Activated CD4-positive, alpha-beta T cell treated with anti-CD3 and anti-CD28 coated beads for 48 hours (primary cell): ENCODE measurements at regions not wholly inside any gene's neighbourhood (a gene's known extent, or its start where the extent isn't known, plus 50 kb on each side); places are given as distances from the start of the nearest gene placed in this dataset.
"Not testable (repeated sequence)": the region's sequence is repeated elsewhere in the genome, so short reads cannot be mapped to it uniquely, and the experiment has no call there.

Experiments used
- DNase-seq: peaks from one replicate; pipeline ENCODE4 v3.0.0-alpha.2; 2020

DNA sequence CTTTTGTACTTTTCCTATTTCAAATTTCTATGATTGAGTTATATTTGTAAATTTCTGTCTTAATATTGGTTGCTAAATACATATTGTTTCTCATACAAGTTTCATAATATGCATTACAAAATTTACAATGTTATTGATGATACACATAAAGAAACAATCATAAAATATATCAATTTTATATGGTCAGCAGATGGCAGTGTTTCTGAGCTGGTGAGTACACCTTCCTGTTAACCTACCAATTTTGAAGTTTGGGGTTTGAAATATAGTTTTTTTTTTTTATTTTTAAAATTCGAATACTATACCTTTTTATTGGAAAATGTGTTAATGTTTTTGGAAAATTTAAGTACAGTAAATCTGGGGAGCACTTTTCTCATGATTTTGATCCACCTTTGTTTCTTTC, 1953.1 kb upstream of the ADGRL3 start:
- no peak for DNase-seq

DNA sequence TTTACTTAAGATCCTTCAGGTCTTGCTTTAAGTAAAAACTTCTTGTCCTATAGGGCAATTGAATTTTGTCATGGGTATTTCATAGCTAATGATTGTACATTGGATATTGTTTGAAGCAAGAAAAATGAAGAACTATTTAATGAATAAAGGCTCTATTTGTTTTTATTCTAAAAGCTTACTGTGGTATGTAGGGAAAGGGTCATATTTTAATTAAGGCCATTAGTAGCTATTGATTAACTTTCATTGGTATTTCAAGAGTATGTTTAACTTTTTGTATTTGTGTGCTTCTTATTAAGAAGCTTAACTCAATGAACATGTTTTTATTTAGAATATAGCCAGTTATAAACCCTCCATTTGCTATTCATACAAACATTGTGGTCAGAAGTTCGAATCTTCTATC, 1951.8 kb upstream of the ADGRL3 start:
- no peak for DNase-seq

DNA sequence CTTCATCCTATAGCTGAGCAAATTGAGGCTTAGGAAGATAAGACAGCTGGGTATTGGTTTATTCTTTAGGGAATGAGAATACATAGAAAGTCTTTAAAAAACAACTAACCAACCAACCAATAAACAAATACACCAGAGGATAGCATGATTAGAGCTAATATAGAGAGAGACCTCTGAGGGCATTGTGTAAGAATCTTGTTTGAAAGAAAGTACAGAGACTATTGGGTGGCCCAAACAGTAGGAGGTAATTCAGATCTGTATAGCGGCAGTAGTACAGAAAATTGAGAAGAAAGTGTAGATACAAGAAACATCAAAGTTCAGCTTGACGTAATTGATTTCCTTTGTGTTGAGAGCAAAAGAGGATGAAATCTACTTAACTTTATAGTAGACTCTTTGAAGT, 1951.0 kb upstream of the ADGRL3 start:
- DNase-seq = no peak

DNA sequence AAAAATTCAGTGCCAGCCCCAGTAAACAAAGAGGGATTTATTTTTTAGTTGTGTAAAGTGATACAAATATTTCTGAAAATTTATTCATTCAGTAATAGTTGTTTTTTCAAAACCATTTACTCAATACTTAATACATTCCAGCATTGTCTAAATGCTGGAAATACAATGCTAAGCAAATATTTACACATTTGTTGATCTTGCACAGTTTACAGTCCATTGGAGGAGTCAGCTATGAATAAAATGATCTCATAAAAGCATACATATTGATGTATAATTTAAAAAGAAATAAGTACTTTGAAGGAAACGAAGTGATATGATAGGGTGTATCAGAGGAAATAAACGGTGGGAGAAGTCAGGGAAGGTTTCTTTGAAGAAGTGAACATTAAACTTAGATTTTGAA, 1942.1 kb upstream of the ADGRL3 start:
- DNase-seq = no peak

DNA sequence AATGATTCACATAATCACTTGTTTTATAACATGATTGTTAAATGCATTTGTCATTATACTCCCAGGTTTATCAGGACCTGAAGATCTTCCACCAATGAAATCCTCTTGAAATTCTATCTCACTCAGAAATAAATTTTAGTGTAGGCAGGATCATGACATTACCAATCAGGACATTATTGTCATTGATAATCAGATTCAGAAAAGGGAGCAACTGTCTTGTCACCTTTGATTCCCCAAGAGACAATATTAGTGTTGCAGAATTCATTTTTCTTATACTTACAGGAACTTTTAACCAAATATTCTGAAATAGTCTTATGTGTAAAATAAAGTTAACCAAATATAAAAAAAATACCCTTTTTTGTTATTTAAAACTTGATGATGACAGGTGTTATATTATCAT, 1892.5 kb upstream of the ADGRL3 start:
- DNase-seq = no peak

DNA sequence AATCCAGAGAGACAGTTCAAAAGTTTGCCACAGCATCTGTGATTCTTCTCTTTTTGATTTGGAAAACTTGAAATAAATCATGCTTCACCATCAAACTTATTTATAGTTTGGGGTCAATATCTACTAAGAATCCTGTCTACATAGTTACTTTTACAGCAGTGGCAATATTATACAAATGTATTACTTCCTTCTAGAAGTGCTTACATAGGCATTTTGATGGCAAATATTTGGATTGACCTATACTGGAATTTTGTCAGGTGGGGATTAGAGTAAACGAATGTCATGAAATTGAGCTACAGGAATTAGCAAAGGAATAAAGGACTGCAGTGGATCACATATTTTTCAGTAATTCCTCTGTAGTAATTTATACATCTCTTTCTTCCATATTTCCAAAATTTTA, 1885.5 kb upstream of the ADGRL3 start:
- no peak for DNase-seq

DNA sequence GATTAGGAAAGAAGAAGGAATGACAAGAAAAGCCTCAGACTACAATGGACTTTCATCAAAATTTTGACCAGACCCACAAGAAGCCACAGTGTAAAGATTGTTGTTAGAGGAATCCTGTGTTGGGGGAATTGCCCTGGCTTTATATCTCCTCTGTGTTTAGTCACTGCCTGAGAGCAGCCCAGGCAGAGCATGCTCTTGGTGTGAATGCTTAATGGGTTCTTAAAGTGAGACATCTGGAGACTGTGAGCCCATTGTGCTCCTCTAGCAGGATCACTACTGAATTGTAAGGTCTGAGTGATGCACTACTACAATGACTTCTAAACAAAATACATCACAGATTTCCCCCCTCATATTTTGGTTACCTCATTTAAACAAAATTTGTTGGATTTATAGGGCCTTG, 1860.5 kb upstream of the ADGRL3 start:
- DNase-seq = no peak

DNA sequence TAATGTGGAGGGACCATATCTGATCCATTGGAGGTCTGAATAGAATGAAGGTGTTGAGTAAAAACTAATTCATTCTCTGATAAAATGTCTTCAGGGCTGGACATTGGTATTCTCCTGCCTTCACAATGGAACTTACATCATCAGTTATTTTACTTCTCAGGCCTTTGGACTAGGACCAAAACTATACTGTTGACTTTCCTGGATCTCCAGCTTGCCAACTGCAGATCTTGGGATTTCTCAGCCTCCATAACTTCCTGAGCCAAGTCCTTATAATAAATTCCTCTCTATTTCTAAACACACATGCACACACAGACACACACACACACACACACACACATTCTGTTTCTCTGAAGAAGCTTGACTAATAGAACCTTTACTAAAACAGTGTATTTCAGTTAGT, 1858.6 kb upstream of the ADGRL3 start:
- DNase-seq = no peak

DNA sequence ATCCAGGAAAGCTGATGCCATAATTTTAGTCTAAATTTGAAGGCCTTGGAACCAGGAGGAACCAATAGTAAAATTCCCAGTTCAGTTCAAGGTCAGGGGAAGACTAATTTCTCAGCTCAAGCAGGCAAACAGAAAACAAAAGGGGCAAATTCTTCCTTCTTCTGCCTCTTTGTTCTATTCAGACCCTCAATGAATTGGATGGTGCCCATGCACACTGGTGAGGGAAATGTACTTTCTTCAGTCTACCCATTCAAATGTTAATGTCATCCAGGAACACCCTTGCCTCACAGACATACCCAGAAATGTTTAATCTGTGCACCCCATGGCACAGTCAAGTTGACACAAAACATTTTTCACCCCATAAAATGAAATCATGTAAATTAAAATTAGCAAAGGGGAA, 1851.2 kb upstream of the ADGRL3 start:
- DNase-seq = no peak

DNA sequence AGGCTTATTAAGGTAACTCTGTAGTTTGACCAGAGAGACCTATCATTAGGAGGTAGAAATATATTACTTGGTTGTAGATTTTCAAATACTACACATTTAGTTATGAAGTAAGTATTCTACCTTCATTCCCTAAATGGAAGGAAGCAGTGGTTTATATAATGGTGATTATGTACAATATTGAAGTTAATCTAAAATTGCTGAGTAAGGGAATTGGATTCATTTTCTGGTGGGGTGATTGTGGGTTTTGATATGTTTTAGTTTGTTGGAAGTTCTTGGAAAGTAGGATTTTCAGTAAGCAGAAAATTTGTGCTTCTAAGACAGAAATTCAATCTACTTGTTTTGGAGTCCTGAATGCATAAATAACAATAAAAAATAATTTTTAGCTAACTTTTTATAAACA, 1830.9 kb upstream of the ADGRL3 start:
- DNase-seq = no peak

DNA sequence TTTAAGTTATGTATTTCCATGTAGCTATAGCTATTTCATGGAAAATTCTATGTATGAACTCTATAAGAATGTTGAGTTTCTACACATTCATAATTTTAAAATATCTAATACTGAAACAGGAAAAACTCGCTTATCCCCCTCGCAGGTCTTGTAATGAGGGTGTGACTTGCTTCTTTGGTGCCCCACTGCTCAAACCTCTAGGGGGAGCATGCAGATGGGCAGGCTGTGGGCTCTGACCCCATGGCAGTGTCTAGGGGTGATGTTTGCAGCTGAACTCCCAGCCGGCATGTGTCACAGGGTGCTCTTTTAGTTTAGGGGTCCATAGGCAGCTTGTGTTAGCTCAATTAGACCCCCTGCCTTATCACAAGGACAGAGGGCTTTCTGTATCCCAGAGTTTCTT, 1825.7 kb upstream of the ADGRL3 start:
- DNase-seq = no peak

DNA sequence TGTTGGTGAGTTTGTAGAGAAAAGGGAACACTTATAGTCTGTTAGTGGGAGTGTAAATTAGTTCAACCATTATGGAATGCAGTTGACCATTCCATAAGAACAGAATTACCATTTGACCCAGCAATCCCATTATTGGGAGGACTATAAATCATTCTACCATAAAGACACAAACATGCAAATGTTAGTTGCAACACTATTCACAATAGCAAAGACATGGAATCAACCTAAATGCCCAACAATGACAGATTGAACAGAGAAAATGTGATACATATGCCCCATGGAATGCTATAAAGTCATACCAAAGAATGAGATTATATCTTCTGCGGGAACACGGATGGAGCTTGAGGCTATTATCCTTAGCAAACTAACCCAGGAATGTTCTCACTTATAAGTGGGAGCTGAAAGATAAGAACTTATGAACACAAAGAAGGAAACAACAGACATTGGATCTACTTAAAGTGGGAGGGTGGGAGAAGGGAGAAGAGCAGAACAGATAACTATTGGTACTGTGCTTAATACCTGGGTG, 1819.2 kb upstream of the ADGRL3 start:
- no peak for DNase-seq

DNA sequence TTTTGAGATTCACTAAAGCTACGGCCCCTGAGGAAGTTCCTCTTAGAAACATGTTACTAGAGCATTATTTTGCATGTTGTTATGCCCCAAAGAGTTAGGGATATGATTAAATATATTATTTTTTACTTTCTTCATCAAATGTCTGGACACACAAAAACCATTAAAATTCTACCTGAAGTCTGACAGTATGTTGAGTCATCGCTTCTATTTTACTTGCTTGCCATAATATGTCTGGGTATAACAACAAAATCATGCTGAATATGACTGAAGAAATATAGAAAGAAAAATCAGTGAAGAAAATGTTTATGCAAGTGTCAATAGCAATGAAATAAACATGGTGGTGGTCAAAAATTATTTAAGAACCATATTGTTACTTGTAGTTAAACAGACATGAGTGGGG, 1818.5 kb upstream of the ADGRL3 start:
- DNase-seq = no peak

DNA sequence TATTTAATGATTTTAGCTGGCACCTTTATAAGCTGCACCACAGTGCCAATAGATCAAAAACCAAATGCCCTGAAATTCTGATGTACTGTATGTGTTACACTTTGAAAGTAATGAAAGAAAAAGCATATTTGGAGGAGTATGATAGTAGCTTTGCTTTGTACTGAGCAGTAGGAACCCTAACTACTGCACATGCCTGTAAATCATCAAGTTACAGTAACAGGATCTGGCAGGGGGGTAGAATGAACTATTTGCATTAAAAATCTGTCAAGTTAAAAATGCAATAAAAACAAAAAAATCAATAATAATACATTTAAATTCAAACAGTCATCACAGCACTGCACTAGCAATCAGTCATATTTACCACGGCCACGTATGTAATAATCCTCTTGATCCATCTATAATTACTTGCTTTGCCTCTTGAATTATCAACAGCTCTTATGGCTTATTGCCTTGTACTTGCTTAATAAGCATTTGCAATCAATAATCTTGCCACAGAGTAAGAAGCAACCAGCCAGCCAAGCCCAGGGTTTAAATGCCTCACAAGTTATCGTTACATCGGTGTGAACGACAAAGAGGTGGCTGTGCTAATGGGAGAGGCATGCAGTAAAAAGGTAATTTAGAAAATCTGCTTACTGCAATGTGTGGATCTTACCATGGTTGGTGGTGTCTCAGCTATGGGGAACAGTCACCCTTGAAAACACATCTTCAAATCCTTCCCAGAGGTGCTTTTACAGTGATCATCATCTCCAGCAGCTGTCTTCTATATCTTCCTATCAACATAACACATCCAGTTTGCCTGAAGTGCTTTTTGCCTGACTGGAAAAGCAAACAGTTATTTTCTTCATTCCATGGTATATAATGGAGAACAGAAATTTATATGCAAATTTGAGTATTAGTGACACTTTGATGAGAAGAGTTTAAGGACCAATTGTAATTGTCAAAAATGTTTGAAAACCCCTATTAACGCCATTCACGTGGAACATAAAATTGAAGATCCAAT, 1812.1 kb upstream of the ADGRL3 start:
- DNase-seq = no peak

DNA sequence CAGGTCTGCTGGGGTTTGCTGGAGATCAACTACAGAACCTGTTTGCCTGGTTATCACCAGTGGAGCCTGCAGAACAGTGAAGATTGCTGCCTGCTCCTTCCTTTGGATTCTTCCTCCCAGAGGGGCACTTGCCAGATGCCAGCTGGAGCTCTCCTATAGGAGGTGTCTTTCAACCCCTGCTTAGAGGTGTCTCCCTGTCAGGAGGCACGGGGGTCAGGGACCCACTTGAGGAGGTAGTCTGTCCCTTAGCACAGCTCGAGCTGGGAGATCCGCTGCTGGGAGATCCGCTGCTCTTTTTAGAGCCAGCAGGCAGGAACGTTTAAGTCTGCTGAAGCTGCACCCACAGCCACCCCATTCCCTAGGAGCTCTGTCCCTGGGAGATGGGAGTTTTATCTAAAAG, 1806.3 kb upstream of the ADGRL3 start:
- DNase-seq = no peak

DNA sequence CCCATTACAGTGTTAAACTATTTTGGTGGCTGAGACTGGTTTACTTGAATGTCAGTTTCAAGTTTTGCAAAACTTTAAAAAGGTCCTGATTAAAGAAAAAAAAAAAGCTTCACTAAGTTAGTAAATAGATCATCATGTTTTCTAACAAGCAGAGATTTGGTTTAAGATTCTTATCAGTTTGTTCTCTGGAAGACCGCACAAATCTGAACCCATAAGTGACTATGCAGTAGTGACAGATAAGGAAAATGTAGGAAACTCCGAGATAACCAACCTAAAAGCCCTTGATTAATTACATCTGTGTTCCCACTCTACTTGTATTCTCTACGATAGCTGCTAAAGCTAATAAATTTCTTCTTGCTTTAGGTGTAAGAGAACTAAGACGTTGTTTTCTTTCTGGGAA, 1799.8 kb upstream of the ADGRL3 start:
- no peak for DNase-seq

DNA sequence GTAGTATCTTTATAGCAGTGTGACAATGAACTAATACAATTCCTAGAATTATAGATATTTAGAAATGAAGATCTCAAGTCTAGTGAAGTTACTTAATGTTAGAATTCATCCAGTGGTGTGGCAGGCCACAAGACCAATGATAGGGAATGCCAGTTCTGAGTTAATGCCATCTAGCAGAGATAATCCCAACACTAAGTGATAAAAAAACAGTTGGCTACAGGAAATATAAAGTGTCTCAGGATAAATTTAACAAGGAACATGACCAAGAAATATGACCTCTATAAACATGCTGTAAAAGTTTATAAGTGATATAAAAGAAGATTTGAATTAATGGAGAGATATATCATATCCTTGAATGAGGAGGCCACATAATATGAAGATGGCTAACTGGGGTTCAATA, 1790.5 kb upstream of the ADGRL3 start:
- no peak for DNase-seq

DNA sequence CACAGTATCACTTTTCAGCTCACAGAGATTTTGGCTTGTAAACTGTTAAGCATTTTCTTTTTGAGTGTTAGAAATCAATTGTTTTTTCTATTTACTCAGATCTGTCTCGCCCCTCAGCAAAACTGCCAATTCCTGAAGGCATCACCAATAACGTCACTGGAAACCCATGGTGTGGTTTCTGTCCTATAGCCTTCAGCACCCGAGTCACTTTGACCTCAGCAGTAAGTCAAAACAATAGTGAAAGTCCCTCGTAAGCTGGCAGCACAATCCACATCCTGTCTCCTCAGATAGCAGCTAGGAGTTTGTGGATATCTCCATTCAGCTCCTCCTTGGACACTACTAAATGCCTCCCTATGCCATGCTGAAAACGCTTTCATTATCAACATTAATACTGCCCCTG, 1787.4 kb upstream of the ADGRL3 start:
- no peak for DNase-seq

DNA sequence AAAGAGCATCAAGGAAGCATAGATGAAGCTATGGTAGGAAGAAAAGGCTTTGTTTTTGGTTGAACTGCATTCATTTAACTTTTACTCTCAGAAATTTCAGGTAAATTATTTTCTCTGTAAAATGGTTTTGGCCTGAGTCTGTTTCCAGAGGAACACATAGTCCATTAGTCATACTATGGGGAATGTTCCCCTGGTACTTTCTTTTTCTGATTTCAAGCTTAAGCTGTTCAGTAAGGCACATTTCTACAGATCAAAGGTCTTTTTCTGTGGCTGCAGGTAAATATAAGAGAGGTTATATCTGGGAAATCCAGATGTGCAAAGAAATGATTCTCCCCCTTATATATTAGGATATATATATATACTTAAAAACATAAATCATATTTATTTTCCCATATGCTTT, 1744.4 kb upstream of the ADGRL3 start:
- no peak for DNase-seq

DNA sequence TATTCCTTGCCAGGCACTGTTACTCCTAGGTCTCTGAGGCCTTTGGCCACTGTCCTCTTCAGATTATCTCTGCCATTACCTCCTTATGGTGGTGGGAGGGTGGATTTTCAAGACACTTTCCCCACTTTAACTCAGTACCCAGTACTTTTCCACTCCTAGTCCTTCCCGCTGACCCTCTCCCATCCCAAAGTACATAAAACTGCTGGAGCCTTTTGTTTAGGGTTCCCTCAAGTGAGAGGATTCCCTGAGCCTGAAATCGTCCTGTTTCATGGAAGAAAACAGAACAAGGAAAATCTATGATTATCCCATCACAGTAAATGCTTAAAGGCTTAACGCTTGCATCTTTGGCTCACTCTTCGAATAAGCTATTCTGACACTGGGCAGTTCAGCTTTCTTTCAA, 1742.5 kb upstream of the ADGRL3 start:
- no peak for DNase-seq

DNA sequence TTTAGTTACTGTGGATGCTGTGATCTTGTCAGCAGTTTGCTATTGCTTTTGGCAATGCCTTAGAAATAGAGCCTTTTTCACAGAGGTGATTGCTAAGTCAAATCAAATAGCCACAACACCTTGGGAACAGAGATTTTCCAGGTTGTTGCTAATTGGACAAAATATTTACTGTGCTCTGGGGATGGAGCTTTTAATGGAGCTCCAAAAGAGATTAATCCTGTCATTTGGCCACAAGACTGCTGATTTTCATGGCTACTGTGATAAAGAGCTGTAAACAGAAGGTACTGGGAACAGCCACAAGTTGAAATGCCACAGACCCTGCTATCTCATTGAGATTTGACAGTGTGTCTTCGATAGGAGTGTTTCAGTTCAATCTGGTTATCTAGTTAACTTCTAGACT, 1715.2 kb upstream of the ADGRL3 start:
- DNase-seq = no peak

DNA sequence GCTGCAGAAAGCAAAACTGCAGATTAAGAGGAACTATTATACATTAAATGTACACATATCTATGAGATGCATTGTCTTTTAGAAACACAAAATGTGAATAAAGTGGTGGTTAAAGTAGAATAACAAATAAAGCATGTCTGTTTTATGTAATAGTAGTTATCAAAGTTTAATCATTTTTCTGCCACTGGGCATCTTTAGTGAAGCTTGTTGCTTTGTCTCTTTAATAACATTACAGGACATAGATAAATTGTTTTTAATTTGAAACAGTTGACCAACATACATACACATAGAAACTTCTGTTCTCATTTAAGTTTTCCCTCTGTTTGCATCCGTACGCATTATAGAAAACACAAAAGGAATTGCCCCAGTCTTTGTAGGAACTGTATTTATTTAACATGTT, 1700.0 kb upstream of the ADGRL3 start:
- no peak for DNase-seq

DNA sequence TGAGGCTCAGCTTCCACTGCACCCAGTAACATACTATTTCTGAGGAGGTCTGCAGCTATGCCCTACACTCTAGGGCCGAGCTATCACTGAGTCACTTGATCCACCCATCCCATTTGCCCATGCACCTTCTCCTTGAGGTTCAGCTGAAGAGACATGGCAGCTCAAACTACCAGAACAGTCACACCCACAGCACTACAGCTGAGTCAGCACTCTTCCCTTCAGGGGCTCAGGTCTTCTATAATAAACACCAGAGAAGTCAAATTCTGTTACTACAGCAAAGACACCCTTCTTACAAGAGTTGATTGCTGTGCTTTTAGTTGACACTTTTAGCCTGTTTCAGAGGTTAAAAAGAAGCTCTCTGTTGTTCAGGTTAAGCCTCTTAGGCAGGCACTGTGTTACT, 1696.4 kb upstream of the ADGRL3 start:
- no peak for DNase-seq

DNA sequence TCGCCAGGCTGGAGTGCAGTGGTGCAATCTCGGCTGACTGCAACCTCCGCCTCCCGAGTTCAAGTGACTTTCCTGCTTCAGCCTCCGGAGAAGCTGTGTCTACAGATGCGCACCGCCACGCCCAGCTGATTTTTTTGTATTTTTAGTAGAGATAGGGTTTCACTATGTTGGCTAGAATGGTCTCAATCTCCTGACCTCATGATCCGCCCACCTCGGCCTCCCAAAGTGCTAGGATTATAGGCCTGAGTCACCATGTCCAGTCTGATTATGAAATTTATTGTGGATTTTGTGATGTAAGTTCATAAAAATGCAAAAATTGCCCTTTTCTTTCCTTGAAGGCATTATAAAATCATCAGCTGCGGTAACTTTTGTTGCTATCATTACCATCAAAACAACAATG, 1688.3 kb upstream of the ADGRL3 start:
- DNase-seq = not testable (repeated sequence)

DNA sequence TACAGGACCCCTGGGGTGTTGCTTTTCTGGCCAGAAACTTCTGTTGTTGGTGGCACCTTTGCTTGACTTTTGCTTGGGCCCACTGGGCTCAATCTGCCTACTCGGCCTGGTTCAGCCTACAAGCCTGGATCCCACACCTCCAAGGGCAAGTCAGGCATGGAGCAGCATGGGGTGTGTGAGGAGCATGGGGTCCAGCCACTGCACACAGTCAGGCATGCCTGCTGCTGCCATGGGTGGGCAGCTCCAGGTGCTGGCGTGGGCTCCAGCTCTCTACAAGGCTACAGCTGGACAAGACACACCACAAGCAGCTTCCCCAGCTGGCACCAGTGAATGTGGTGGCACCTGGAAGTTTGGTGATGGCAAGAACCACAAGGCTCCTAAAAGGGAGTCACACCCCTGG, 1683.1 kb upstream of the ADGRL3 start:
- no peak for DNase-seq
